ENCODE measurements at regions not wholly inside any gene's neighbourhood (a gene's known extent, or its start where the extent isn't known, plus 50 kb on each side); places are given as distances from the start of the nearest gene placed in this dataset.
"Not testable (repeated sequence)": the region's sequence is repeated elsewhere in the genome, so short reads cannot be mapped to it uniquely, and the experiment has no call there.

GRCh38 chr17:71636644-71637043 lies 484.2 kb upstream of the SOX9 start:
- no peak for DNase-seq (ENCODE audit: extremely low read depth, insufficient read length)
- no peaks in the 10 kb centered on the region for H3K36me3 ChIP-seq (ENCODE audit: control insufficient read depth, insufficient read depth, low read length)
- TF ChIP-seq CTCF (IDR thresholded peaks at IDR 0.05; ENCODE audit: insufficient read depth, low read length, poor library complexity, severe bottlenecking) = no peak
- H3K4me3 ChIP-seq (replicated peaks; ENCODE audit: low read depth, low read length) = no peak overlapping the region
- H3K27me3 ChIP-seq (replicated peaks; ENCODE audit: control insufficient read depth, insufficient read depth, low read length) = no peaks in the 10 kb centered on the region

GRCh38 chr17:71638668-71639067 lies 482.2 kb upstream of the SOX9 start:
- H3K4me3 ChIP-seq (replicated peaks; ENCODE audit: low read depth, low read length) = no peak overlapping the region
- TF ChIP-seq CTCF (IDR thresholded peaks at IDR 0.05; ENCODE audit: insufficient read depth, low read length, poor library complexity, severe bottlenecking) = no peak
- H3K27me3 ChIP-seq (replicated peaks; ENCODE audit: control insufficient read depth, insufficient read depth, low read length) = no peaks in the 10 kb centered on the region
- DNase-seq (ENCODE audit: extremely low read depth, insufficient read length) = no peak
- no peaks in the 10 kb centered on the region for H3K36me3 ChIP-seq (ENCODE audit: control insufficient read depth, insufficient read depth, low read length)

GRCh38 chr17:71639865-71640264 lies 481.0 kb upstream of the SOX9 start:
- no peak for TF ChIP-seq CTCF (IDR thresholded peaks at IDR 0.05; ENCODE audit: insufficient read depth, low read length, poor library complexity, severe bottlenecking)
- H3K27me3 ChIP-seq (replicated peaks; ENCODE audit: control insufficient read depth, insufficient read depth, low read length) = no peaks in the 10 kb centered on the region

GRCh38 chr17:71646890-71647289 lies 473.9 kb upstream of the SOX9 start:
- H3K4me3 ChIP-seq (replicated peaks; ENCODE audit: low read depth, low read length); H3K36me3 ChIP-seq (ENCODE audit: control insufficient read depth, insufficient read depth, low read length); H3K27me3 ChIP-seq (replicated peaks; ENCODE audit: control insufficient read depth, insufficient read depth, low read length); DNase-seq (ENCODE audit: extremely low read depth, insufficient read length): not testable (repeated sequence)

More at GRCh38 chr17:71639865-71640264, 481.0 kb upstream of the SOX9 start:
- DNase-seq (ENCODE audit: extremely low read depth, insufficient read length) = no peak
- H3K36me3 ChIP-seq (ENCODE audit: control insufficient read depth, insufficient read depth, low read length) = no peaks in the 10 kb centered on the region
- no peak overlapping the region for H3K4me3 ChIP-seq (replicated peaks; ENCODE audit: low read depth, low read length)

GRCh38 chr17:71648342-71648741 lies 472.5 kb upstream of the SOX9 start:
- not testable (repeated sequence) for H3K4me3 ChIP-seq (replicated peaks; ENCODE audit: low read depth, low read length); H3K36me3 ChIP-seq (ENCODE audit: control insufficient read depth, insufficient read depth, low read length); H3K27me3 ChIP-seq (replicated peaks; ENCODE audit: control insufficient read depth, insufficient read depth, low read length); DNase-seq (ENCODE audit: extremely low read depth, insufficient read length)

- no peak for TF ChIP-seq CTCF (IDR thresholded peaks at IDR 0.05; ENCODE audit: insufficient read depth, low read length, poor library complexity, severe bottlenecking)
- H3K27me3 ChIP-seq (replicated peaks; ENCODE audit: control insufficient read depth, insufficient read depth, low read length) = no peaks in the 10 kb centered on the region
- no peak for DNase-seq (ENCODE audit: extremely low read depth, insufficient read length)
- no peaks in the 10 kb centered on the region for H3K36me3 ChIP-seq (ENCODE audit: control insufficient read depth, insufficient read depth, low read length)
- H3K4me3 ChIP-seq (replicated peaks; ENCODE audit: low read depth, low read length) = no peak overlapping the region
These were observed 470.9 kb upstream of the SOX9 start for GRCh38 chr17:71649941-71650350.

GRCh38 chr17:71655542-71655941 lies 465.3 kb upstream of the SOX9 start:
- H3K27me3 ChIP-seq (replicated peaks; ENCODE audit: control insufficient read depth, insufficient read depth, low read length) = no peaks in the 10 kb centered on the region
- DNase-seq (ENCODE audit: extremely low read depth, insufficient read length) = no peak
- no peak overlapping the region for H3K4me3 ChIP-seq (replicated peaks; ENCODE audit: low read depth, low read length)
- H3K36me3 ChIP-seq (ENCODE audit: control insufficient read depth, insufficient read depth, low read length) = no peaks in the 10 kb centered on the region
- no peak for TF ChIP-seq CTCF (IDR thresholded peaks at IDR 0.05; ENCODE audit: insufficient read depth, low read length, poor library complexity, severe bottlenecking)

Measured in GM06990 (cell line).